CD14-positive monocyte (primary cell): ENCODE measurements at regions not wholly inside any gene's neighbourhood (a gene's known extent, or its start where the extent isn't known, plus 50 kb on each side); places are given as distances from the start of the nearest gene placed in this dataset.
"Not testable (repeated sequence)": the region's sequence is repeated elsewhere in the genome, so short reads cannot be mapped to it uniquely, and the experiment has no call there.

Experiments
- DNase-seq, 3 donors: peaks; one replicate each; pipeline ENCODE4 v3.0.0-alpha.2; 2011 to 2022
- H2AFZ ChIP-seq: 2 replicates; pipeline ENCODE4 v1.6.0; 2012; ENCODE audit warnings: mild to moderate bottlenecking, low read depth, low read length, inconsistent platforms; ENCODE audit not compliant: insufficient read depth, poor library complexity, severe bottlenecking
- H3K27ac ChIP-seq, 2 donors: 1 replicate in 1 of 2; 2 replicates in 1 of 2; pipeline ENCODE4 v1.5.1; 2012 to 2013; ENCODE audit warnings: low read length in 2 of 2, control low read depth in 1 of 2, inconsistent platforms in 1 of 2, low read depth in 1 of 2, mild to moderate bottlenecking in 1 of 2
- H3K27me3 ChIP-seq, 2 donors: one replicate each; pipeline versions ENCODE4 v1.6.0 to v1.6.1; 2011 to 2013; ENCODE audit warnings: low read length in 2 of 2; ENCODE audit not compliant: control insufficient read depth in 2 of 2, insufficient read depth in 2 of 2
- H3K36me3 ChIP-seq, 2 donors: replicated peaks in 1 of 2; 1 replicate in 1 of 2; 2 replicates in 1 of 2; pipeline versions ENCODE4 v1.5.1 to v1.6.1; 2012 to 2013; ENCODE audit warnings: low read length in 2 of 2, control low read depth in 1 of 2, inconsistent platforms in 1 of 2, mild to moderate bottlenecking in 1 of 2; ENCODE audit not compliant: insufficient read depth in 2 of 2, control insufficient read depth in 1 of 2
- H3K4me1 ChIP-seq, 2 donors: 1 replicate in 1 of 2; 2 replicates in 1 of 2; pipeline versions ENCODE4 v1.5.1 to v1.6.1; 2012 to 2013; ENCODE audit warnings: low read length in 2 of 2, control low read depth in 1 of 2, inconsistent platforms in 1 of 2, mild to moderate bottlenecking in 1 of 2, moderate library complexity in 1 of 2; ENCODE audit not compliant: insufficient read depth in 2 of 2, control insufficient read depth in 1 of 2
- H3K4me2 ChIP-seq: replicated peaks from 2 replicates; pipeline ENCODE3; 2012; ENCODE audit warnings: low read length, moderate library complexity, mild to moderate bottlenecking; ENCODE audit not compliant: poor library complexity, severe bottlenecking; ENCODE audit errors: extremely low read depth
- H3K4me3 ChIP-seq, 3 experiments: fragments of 200-600 bp in 1 of 3; sonication (generic) in 1 of 3; replicated peaks in 1 of 3; 1 replicate in 2 of 3; 2 replicates in 1 of 3; pipeline ENCODE4 v1.5.1; 2011 to 2013; ENCODE audit warnings: low read length in 3 of 3, mild to moderate bottlenecking in 3 of 3, control low read depth in 2 of 3, low read depth in 2 of 3, inconsistent platforms in 1 of 3, moderate library complexity in 1 of 3
- H3K79me2 ChIP-seq: 2 replicates; pipeline ENCODE4 v1.6.0; 2012; ENCODE audit warnings: mild to moderate bottlenecking, control low read depth, inconsistent platforms, low read length, moderate library complexity; ENCODE audit not compliant: insufficient read depth
- H3K9ac ChIP-seq: 2 replicates; pipeline ENCODE4 v1.6.0; 2017; ENCODE audit warnings: low read length, mild to moderate bottlenecking; ENCODE audit not compliant: insufficient read depth, poor library complexity, severe bottlenecking
- H3K9me3 ChIP-seq, 2 donors: replicated peaks in 1 of 2; 1 replicate in 1 of 2; 2 replicates in 1 of 2; pipeline versions ENCODE4 v1.5.1 to v1.6.1; 2012 to 2013; ENCODE audit warnings: low read length in 2 of 2, control low read depth in 1 of 2; ENCODE audit not compliant: control insufficient read depth in 1 of 2, insufficient read depth in 1 of 2
- H4K20me1 ChIP-seq: 2 replicates; pipeline ENCODE4 v1.6.0; 2012; ENCODE audit warnings: mild to moderate bottlenecking, low read length, control low read depth, moderate library complexity; ENCODE audit not compliant: insufficient read depth
- H3K27ac Mint-ChIP-seq, 7 donors: one replicate each; pipeline ENCODE4 v1.8.0; 2020; ENCODE audit warnings: mild to moderate bottlenecking in 7 of 7, mixed read lengths in 7 of 7, moderate library complexity in 6 of 7, inconsistent platforms in 2 of 7
- H3K27me3 Mint-ChIP-seq, 3 donors: one replicate each; pipeline ENCODE4 v1.8.0; 2021 to 2022; ENCODE audit warnings: low read depth in 3 of 3, mild to moderate bottlenecking in 3 of 3, mixed read lengths in 3 of 3, moderate library complexity in 3 of 3, inconsistent platforms in 1 of 3
- H3K36me3 Mint-ChIP-seq, 2 donors: one replicate each; pipeline ENCODE4 v1.8.0; 2020; ENCODE audit warnings: mixed read lengths in 2 of 2, inconsistent platforms in 1 of 2, mild to moderate bottlenecking in 1 of 2
- H3K4me1 Mint-ChIP-seq: one replicate; pipeline ENCODE4 v1.8.0; 2020; ENCODE audit warnings: mild to moderate bottlenecking, mixed read lengths
- H3K4me3 Mint-ChIP-seq, 2 donors: one replicate each; pipeline ENCODE4 v1.8.0; 2020; ENCODE audit warnings: mild to moderate bottlenecking in 2 of 2, mixed read lengths in 2 of 2, moderate library complexity in 1 of 2
- H3K9me3 Mint-ChIP-seq, 7 donors: one replicate each; pipeline ENCODE4 v1.8.0; 2020 to 2022; ENCODE audit warnings: mixed read lengths in 7 of 7, mild to moderate bottlenecking in 6 of 7, moderate library complexity in 6 of 7, inconsistent platforms in 2 of 7
- CTCF ChIP-seq: fragments of 200-600 bp; IDR thresholded peaks from one replicate; pipeline ENCODE4 v1.8.0; 2022; ENCODE audit warnings: antibody characterized with exemption, mild to moderate bottlenecking
- WGBS: methylation state at CpG from one replicate; pipeline ENCODE4 v1.1.5; 2013; ENCODE audit warnings: missing lambda C conversion rate; ENCODE audit not compliant: insufficient coverage; 5-methylcytosine and 5-hydroxymethylcytosine counted together
- intact Hi-C, 2 donors: fragments of 100-400 bp; cut with micrococcal nuclease; formaldehyde crosslinking; loops; one replicate each; pipeline versions ENCODE4 v1.15.0 to v1.15.1; 2023

DNA sequence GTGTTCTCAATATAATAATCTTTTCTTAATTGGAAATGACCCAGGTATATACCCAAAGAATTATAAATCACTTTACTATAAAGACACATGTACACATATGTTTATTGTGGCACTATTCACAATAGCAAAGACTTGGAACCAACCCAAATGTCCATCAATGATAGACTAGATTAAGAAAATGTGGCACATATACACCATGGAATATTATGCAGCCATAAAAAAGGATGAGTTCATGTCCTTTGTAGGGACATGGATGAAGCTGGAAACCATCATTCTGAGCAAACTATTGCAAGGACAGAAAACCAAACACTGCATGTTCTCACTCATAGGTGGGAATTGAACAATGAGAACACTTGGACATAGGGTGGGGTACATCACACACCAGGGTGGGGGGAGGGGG is 56.8 kb downstream of the SCGB2B2 start:
- H3K27ac Mint-ChIP-seq, H4K20me1 ChIP-seq, H3K4me2 ChIP-seq, DNase-seq, H3K9ac ChIP-seq, H3K27me3 Mint-ChIP-seq, H3K27me3 ChIP-seq, H3K36me3 ChIP-seq, H3K4me3 ChIP-seq, intact Hi-C loops, H3K4me1 ChIP-seq, H3K4me1 Mint-ChIP-seq, H3K27ac ChIP-seq, H3K36me3 Mint-ChIP-seq, H3K4me3 Mint-ChIP-seq, H3K79me2 ChIP-seq, H2AFZ ChIP-seq: not testable (repeated sequence)
- H3K9me3 Mint-ChIP-seq, result peaks cover 21 to 54% (median 26%) of the 10 kb centered on the region in 7 donors
- H3K9me3 ChIP-seq, result peaks cover 10 to 31% of the 10 kb centered on the region in 2 donors

DNA sequence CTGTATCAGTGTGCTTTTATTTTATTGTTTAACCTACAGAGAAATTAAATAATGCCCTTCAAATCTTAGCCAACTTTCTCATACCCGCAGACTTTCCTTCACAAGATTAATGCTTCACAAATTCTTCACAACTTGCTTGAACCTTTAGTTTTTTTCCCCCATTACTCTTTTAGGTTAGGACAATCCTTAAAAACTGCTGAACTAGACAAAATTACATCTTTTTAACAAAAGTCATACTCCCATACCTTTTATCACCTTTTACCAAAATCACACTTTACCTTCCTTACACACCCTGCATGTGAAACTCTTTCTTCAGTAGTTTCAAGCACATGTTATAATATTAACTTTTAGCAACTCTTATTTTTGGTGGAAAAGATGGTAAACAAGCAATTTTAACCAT is 58.5 kb downstream of the SCGB2B2 start:
- Histone ChIP-seq H3K4me1 (no peaks in the 10 kb centered on the region), H3K4me2 (no peak overlapping the region), H2AFZ (no peak overlapping the region), H3K4me3 (no peak overlapping the region), H3K9me3 (peaks cover 10 to 30% of the 10 kb centered on the region in 2 donors), H3K79me2 (no peaks in the 10 kb centered on the region), H3K27me3 (no peaks in the 10 kb centered on the region), H3K36me3 (no peaks in the 10 kb centered on the region), H3K27ac (no peak overlapping the region), H4K20me1 (no peaks in the 10 kb centered on the region), H3K9ac (no peak overlapping the region)
- H3K27me3 Mint-ChIP-seq, result no peaks in the 10 kb centered on the region
- no peak for DNase-seq
- intact Hi-C loops, result no loop called here
- no peak overlapping the region for H3K27ac Mint-ChIP-seq
- peaks cover 24 to 63% (median 28%) of the 10 kb centered on the region in 7 donors for H3K9me3 Mint-ChIP-seq
- H3K36me3 Mint-ChIP-seq, result no peaks in the 10 kb centered on the region
- 100% methylated on average over 1 of the region's 1 CpG for WGBS
- H3K4me1 Mint-ChIP-seq, result no peaks in the 10 kb centered on the region
- no peak for TF ChIP-seq CTCF
- no peak overlapping the region for H3K4me3 Mint-ChIP-seq

DNA sequence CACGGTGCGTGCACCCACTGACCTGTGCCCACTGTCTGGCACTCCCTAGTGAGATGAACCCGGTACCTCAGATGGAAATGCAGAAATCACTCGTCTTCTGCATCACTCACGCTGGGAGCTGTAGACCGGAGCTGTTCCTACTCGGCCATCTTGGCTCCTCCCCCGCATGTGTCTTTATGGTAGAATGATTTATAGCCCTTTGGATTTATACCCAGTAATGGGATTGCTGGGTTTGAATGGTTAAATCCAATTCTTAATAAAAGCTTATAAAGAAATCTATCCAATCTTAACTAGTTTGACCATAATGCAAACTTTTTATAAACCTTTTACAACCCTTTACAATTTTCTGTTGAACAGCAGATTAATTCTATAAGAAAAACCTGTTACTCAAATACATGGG is 59.0 kb downstream of the SCGB2B2 start:
- peaks cover 10 to 30% of the 10 kb centered on the region in 2 donors for H3K9me3 ChIP-seq
- H3K9me3 Mint-ChIP-seq, result peaks cover 25 to 64% (median 32%) of the 10 kb centered on the region in 7 donors
- H3K27me3 Mint-ChIP-seq, H2AFZ ChIP-seq, H3K36me3 ChIP-seq, H3K36me3 Mint-ChIP-seq, intact Hi-C loops, H3K27ac ChIP-seq, H3K4me3 ChIP-seq, H4K20me1 ChIP-seq, DNase-seq, H3K9ac ChIP-seq, H3K4me1 ChIP-seq, H3K4me3 Mint-ChIP-seq, H3K4me2 ChIP-seq, H3K4me1 Mint-ChIP-seq, H3K27ac Mint-ChIP-seq, H3K27me3 ChIP-seq, H3K79me2 ChIP-seq: not testable (repeated sequence)
- WGBS, result no CpG with 5 or more reads among the region's 8 CpGs
